ENCODE measurements at regions not wholly inside any gene's neighbourhood (a gene's known extent, or its start where the extent isn't known, plus 50 kb on each side); places are given as distances from the start of the nearest gene placed in this dataset.
A peak's percentile ranks its signal among the peaks of the same experiment; 100 is the strongest.
"Not testable (repeated sequence)": the region's sequence is repeated elsewhere in the genome, so short reads cannot be mapped to it uniquely, and the experiment has no call there.

DNA sequence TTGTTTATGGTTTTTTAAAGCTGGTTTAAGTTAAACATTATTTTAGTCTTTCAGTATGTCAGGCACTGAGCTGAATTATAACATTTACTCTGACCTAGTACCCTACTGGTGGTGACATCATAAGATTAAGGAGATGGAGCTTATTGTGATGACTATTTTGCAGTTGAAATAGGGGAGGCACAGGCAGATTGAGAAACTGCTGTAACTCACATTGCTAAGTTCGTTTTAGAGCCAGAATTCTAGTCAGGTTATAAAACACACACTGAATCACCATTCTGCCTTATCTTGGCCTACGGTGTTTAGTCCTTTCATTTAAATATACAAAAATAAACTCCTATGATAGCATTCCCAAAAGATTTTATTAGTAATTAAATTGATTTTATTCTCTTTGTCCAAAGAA, 584.1 kb downstream of the TFAP2A start:
- Mint-ChIP-seq H3K27ac (no peak overlapping the region), H3K4me1 (peaks cover 12% of the 10 kb centered on the region), H3K36me3 (ENCODE audit: low read depth) (no peaks in the 10 kb centered on the region), H3K9me3 (no peaks in the 10 kb centered on the region), H3K27me3 (ENCODE audit: insufficient read depth) (no peaks in the 10 kb centered on the region), H3K4me3 (no peak overlapping the region)
- WGBS, 2 experiments (ENCODE audit: insufficient coverage in 1 of 2, insufficient read length in 1 of 2), result 88 to 89% methylated on average over 1 to 2 of the region's 2 CpGs
- TF ChIP-seq, protein P1, sequence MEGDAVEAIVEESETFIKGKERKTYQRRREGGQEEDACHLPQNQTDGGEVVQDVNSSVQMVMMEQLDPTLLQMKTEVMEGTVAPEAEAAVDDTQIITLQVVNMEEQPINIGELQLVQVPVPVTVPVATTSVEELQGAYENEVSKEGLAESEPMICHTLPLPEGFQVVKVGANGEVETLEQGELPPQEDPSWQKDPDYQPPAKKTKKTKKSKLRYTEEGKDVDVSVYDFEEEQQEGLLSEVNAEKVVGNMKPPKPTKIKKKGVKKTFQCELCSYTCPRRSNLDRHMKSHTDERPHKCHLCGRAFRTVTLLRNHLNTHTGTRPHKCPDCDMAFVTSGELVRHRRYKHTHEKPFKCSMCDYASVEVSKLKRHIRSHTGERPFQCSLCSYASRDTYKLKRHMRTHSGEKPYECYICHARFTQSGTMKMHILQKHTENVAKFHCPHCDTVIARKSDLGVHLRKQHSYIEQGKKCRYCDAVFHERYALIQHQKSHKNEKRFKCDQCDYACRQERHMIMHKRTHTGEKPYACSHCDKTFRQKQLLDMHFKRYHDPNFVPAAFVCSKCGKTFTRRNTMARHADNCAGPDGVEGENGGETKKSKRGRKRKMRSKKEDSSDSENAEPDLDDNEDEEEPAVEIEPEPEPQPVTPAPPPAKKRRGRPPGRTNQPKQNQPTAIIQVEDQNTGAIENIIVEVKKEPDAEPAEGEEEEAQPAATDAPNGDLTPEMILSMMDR (conservative IDR thresholded peaks at IDR 0.05), result no peak
- Histone ChIP-seq H3K4me1 (ENCODE audit: control insufficient read depth, insufficient read depth, low read length) (peaks cover 4% of the 10 kb centered on the region), H3K9me3 (ENCODE audit: control insufficient read depth, low read length) (no peaks in the 10 kb centered on the region), H3K9ac (ENCODE audit: extremely low read depth, low read length, poor library complexity, severe bottlenecking) (no peak overlapping the region), H3K27ac (ENCODE audit: low read depth, low read length) (no peak overlapping the region), H3K4me3 (ENCODE audit: low read length) (no peak overlapping the region), H3K27me3 (ENCODE audit: control insufficient read depth, insufficient read depth, low read length, poor library complexity, severe bottlenecking) (no peaks in the 10 kb centered on the region), H3K36me3 (ENCODE audit: control insufficient read depth, insufficient read depth, low read length) (no peaks in the 10 kb centered on the region)
- no peak for DNase-seq

DNA sequence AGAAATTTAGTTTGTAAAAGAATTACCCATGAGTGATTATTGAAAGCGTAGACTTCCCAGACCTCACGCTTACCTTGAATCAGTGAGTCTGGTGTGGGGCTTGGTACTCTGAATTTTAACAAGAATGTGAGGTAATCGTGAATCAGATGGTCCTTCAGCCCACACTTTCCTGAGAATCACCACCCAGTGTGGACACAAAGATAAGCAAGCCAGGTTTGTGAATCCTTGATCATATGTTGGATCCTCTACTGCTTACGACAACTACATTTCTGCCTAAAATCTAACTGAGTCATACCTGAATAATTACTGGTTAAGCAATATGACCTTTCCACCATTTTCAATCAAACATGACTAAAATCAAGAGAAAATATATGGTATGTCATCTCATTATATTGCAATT, 589.3 kb downstream of the TFAP2A start:
- no peaks in the 10 kb centered on the region for H3K27me3 ChIP-seq (ENCODE audit: control insufficient read depth, insufficient read depth, low read length, poor library complexity, severe bottlenecking)
- no peak overlapping the region for H3K4me3 ChIP-seq (ENCODE audit: low read length)
- H3K36me3 ChIP-seq (ENCODE audit: control insufficient read depth, insufficient read depth, low read length), result no peaks in the 10 kb centered on the region
- peaks cover 4% of the 10 kb centered on the region for H3K4me1 Mint-ChIP-seq
- H3K27ac Mint-ChIP-seq, result no peak overlapping the region
- no peak overlapping the region for H3K27ac ChIP-seq (ENCODE audit: low read depth, low read length)
- WGBS, 2 experiments (ENCODE audit: insufficient coverage in 1 of 2, insufficient read length in 1 of 2), result 91 to 100% methylated on average over 3 to 4 of the region's 4 CpGs
- TF ChIP-seq, protein P1 (conservative IDR thresholded peaks at IDR 0.05), result no peak
- no peaks in the 10 kb centered on the region for H3K9me3 ChIP-seq (ENCODE audit: control insufficient read depth, low read length)
- DNase-seq, result no peak
- H3K4me1 ChIP-seq (ENCODE audit: control insufficient read depth, insufficient read depth, low read length), result peaks cover 4% of the 10 kb centered on the region
- no peak overlapping the region for H3K4me3 Mint-ChIP-seq
- H3K27me3 Mint-ChIP-seq (ENCODE audit: insufficient read depth), result no peaks in the 10 kb centered on the region
- no peaks in the 10 kb centered on the region for H3K9me3 Mint-ChIP-seq
- no peak overlapping the region for H3K9ac ChIP-seq (ENCODE audit: extremely low read depth, low read length, poor library complexity, severe bottlenecking)
- no peaks in the 10 kb centered on the region for H3K36me3 Mint-ChIP-seq (ENCODE audit: low read depth)

DNA sequence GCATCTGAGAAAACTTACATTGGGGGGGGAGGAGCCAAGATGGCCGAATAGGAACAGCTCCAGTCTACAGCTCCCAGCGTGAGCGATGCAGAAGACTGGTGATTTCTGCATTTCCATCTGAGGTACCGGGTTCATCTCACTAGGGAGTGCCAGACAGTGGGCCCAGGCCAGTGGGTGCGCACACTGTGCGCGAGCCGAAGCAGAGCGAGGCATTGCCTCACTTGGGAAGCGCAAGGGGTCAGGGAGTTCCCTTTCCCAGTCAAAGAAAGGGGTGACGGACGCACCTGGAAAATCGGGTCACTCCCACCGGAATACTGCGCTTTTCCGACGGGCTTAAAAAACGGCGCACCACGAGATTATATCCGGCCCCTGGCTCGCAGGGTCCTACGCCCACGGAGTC, 604.1 kb downstream of the TFAP2A start:
- H3K27me3 Mint-ChIP-seq (ENCODE audit: insufficient read depth); H3K4me1 ChIP-seq (ENCODE audit: control insufficient read depth, insufficient read depth, low read length); H3K27ac ChIP-seq (ENCODE audit: low read depth, low read length); H3K9ac ChIP-seq (ENCODE audit: extremely low read depth, low read length, poor library complexity, severe bottlenecking); H3K4me3 ChIP-seq (ENCODE audit: low read length); DNase-seq; H3K27me3 ChIP-seq (ENCODE audit: control insufficient read depth, insufficient read depth, low read length, poor library complexity, severe bottlenecking); H3K4me1 Mint-ChIP-seq; H3K36me3 Mint-ChIP-seq (ENCODE audit: low read depth); H3K9me3 ChIP-seq (ENCODE audit: control insufficient read depth, low read length); H3K36me3 ChIP-seq (ENCODE audit: control insufficient read depth, insufficient read depth, low read length): not testable (repeated sequence)
- peaks cover 17% of the 10 kb centered on the region for H3K9me3 Mint-ChIP-seq
- H3K4me3 Mint-ChIP-seq, result peak overlapping the region; percentile 73
- H3K27ac Mint-ChIP-seq, result peak overlapping the region; percentile 97
- WGBS, 2 experiments (ENCODE audit: insufficient coverage in 1 of 2, insufficient read length in 1 of 2), result 91 to 92% methylated on average over 6 to 24 of the region's 24 CpGs

DNA sequence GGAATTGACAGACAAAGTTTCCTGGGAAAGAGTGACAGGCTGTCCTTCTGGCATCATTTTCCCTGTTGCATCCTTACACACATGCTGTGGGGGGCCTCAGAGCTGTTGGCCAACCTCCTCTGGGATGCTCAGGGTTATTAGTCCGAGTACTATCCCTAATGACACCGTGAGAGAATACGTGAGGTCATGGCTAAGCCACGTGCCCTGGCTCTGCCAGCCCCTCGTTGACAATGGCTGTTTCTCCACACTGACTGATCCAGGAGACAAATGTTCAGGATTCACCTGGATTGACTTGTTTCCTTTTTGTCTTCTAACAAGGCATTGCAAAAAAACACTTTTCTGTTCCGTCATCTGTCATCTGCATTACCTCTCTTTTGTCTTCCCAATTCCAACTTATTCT, 604.6 kb downstream of the TFAP2A start:
- Mint-ChIP-seq H3K36me3 (ENCODE audit: low read depth) (no peaks in the 10 kb centered on the region), H3K4me1 (peaks cover 1% of the 10 kb centered on the region), H3K27ac (peak overlapping the region; percentile 97), H3K27me3 (ENCODE audit: insufficient read depth) (no peaks in the 10 kb centered on the region), H3K4me3 (peak overlapping the region; percentile 73), H3K9me3 (peaks cover 17% of the 10 kb centered on the region)
- no peaks in the 10 kb centered on the region for H3K27me3 ChIP-seq (ENCODE audit: control insufficient read depth, insufficient read depth, low read length, poor library complexity, severe bottlenecking)
- TF ChIP-seq, protein P1 (conservative IDR thresholded peaks at IDR 0.05), result no peak
- H3K4me1 ChIP-seq (ENCODE audit: control insufficient read depth, insufficient read depth, low read length), result no peaks in the 10 kb centered on the region
- H3K9ac ChIP-seq (ENCODE audit: extremely low read depth, low read length, poor library complexity, severe bottlenecking), result no peak overlapping the region
- H3K27ac ChIP-seq (ENCODE audit: low read depth, low read length), result no peak overlapping the region
- H3K36me3 ChIP-seq (ENCODE audit: control insufficient read depth, insufficient read depth, low read length), result no peaks in the 10 kb centered on the region
- no peak overlapping the region for H3K4me3 ChIP-seq (ENCODE audit: low read length)
- no peaks in the 10 kb centered on the region for H3K9me3 ChIP-seq (ENCODE audit: control insufficient read depth, low read length)
- 88 to 93% methylated on average over 4 to 6 of the region's 6 CpGs for WGBS, 2 experiments (ENCODE audit: insufficient coverage in 1 of 2, insufficient read length in 1 of 2)
- no peak for DNase-seq

All from endodermal cell (in vitro differentiated cells).